GM12865 (cell line): ENCODE measurements at regions not wholly inside any gene's neighbourhood (a gene's known extent, or its start where the extent isn't known, plus 50 kb on each side); places are given as distances from the start of the nearest gene placed in this dataset.

Experiments
- DNase-seq: peaks from one replicate; pipeline ENCODE4 v3.0.0; 2010; ENCODE audit warnings: low read depth
- H3K4me3 ChIP-seq: 2 replicates; pipeline ENCODE4 v1.5.1; 2011; ENCODE audit warnings: mild to moderate bottlenecking, low read depth, low read length, control low read depth
- CTCF ChIP-seq: IDR thresholded peaks from 2 replicates; pipeline ENCODE4 v1.5.1; 2011; ENCODE audit warnings: low read length, control low read depth, low read depth, inconsistent platforms; ENCODE audit not compliant: insufficient read depth; ENCODE audit errors: missing control alignments

DNA sequence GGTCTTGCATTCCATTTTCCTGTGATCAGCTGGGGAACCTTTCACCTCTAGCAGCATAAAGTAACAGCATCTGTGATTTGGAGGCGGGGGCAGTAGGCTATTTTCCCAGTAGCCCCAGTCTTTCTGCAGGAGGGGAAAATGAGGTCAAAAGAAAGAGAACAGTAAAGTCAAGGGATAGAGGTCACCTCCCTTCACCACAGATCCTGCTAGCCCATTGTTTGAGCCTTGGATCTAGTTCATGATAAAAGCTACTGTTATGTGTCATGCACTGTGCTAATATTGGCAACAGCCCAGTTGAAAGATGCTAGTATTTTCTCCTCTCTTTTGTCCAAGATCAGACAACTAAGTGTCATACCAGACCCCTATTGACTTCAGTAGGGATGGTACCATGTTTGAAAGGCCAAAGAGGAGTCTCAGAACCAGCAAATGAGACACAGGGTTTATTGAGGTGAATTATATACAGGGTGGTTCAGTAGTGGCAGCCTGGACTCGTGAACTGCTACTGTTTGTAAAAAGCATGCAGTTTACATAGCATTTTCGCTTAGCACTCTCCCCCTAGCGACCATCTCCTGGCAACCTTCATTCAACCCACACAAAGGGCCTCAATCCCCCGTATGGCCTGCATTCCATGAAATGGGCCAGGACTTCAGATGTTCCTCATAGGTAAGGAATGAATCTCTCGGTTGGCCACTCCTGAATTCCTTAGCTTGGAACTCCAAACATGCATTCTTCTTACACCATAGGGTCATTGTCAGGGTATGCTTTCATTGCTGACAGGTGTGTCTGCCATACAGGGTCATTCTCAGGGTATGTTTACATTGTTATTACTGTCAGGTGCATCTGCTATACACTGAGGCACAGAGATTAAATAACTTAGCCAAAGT, 170.0 kb upstream of the FRMPD4 start:
- no peak for TF ChIP-seq CTCF
- no peak overlapping the region for H3K4me3 ChIP-seq
- no peak for DNase-seq

- TF ChIP-seq CTCF: no peak
- H3K4me3 ChIP-seq: no peak overlapping the region
- DNase-seq: no peak
These were observed 169.3 kb upstream of the FRMPD4 start for GRCh38 chrX:11968991-11969390.

DNA sequence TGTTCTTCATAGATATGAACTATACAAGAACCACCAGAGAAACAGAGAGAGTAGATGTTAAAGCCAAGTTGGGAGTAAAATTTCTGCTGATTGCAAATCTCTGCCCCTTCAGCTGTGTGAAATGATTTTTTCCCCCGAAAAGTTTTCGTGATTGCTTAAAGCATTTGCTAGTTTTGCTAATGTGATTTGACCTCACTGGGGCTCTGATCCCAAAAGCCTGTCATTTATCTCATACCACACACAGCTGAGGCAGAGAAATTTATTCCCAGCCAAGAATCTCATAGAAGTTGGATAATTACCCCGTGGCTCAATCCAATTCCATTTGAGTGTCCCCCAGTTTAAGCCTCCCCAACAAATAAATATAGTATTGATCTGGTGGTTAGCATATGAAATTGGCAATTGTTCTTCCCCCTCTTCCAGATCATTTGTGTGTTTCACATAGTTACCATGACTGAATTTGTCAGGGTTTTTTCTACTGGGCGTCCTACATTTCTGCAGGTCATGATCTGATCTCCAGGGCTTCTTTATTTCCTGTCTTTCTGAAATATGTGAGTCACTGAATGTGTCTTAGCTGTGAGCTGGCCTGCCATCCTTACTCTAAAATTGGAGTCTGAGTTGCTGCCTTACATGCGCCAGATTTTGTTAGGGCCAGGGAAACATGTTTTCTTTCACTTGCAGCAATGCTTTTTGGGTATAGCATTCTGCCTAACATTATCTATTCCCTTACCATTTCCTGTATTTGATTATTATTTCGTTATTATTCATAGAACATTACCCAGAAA, 167.5 kb upstream of the FRMPD4 start:
- no peak for TF ChIP-seq CTCF
- no peak for DNase-seq
- H3K4me3 ChIP-seq: no peak overlapping the region

DNA sequence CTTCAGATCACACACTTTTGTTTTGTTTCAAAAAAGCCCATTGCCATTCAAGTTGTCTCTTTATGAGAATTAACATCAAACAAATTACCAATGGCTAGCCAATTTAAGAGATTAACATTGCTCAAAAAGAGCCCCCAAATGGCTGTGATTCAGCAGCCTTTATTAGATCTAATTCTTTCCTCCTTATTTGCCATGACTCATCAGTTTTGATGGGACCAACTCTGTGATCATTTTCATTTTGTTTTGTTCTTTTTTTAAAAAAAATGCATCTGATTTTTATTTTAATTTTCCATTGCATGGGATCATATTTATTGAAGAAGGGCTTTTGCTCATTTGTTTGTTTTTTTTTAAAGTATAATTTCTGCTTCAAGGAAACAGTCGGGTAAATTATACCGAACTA, 161.6 kb upstream of the FRMPD4 start:
- TF ChIP-seq CTCF: no peak
- DNase-seq: no peak
- no peak overlapping the region for H3K4me3 ChIP-seq

DNA sequence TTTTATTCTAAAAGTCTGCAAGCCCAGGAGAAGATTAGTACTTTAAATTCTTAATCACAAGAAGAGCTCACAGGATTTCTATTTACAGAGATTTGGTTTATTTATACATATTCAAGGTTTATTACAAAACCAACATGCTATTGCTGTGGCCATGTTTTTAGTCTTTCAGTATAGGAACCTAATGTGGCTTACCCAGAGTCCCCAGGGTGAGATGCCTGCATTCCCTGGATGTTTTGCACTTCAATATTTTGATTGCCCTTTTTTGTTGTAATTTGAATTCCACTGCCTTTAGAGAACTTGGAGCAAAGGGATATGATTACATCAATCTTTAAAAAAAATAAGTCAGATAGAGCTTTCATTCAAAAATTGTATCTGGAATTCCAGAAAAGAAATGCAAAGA, 146.0 kb upstream of the FRMPD4 start:
- no peak for TF ChIP-seq CTCF
- DNase-seq: no peak
- no peak overlapping the region for H3K4me3 ChIP-seq

DNA sequence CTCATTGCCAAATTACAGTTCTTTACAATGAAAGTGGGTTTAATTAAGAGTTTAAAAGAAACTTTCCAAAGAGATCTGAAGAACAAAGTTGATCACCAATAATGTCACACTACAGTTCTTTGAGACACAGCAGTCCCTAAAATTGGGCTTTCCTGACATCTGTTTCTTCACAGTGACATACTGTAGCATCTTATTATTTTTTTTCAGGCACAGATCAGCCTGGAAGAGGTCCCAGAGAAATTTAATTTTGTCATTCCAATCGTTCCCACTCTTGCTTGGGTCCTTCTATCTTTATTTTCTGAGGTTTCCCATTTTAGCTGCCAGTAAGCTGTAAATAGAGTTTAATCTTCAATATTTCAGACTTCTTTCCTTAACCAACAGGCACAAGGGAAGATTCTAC, 143.1 kb upstream of the FRMPD4 start:
- no peak overlapping the region for H3K4me3 ChIP-seq
- no peak for DNase-seq
- no peak for TF ChIP-seq CTCF
